Stomach (tissue), 4 donors: ENCODE measurements at regions not wholly inside any gene's neighbourhood (a gene's known extent, or its start where the extent isn't known, plus 50 kb on each side); places are given as distances from the start of the nearest gene placed in this dataset.

ENCODE experiments used
- CTCF ChIP-seq, 7 experiments: fragments of 450-650 bp in 4 of 7; fragments of 200-600 bp in 3 of 7; sonication (generic) in 3 of 7; IDR thresholded peaks; one replicate each; pipeline ENCODE4 v1.5.1; 2016 to 2019; ENCODE audit warnings: antibody characterized with exemption in 7 of 7, control low read depth in 2 of 7, mild to moderate bottlenecking in 1 of 7
- EP300 ChIP-seq: sonication (generic); formaldehyde crosslinking; IDR thresholded peaks from one replicate; pipeline ENCODE4 v1.6.1; 2017; ENCODE audit warnings: antibody characterized with exemption
- POLR2A ChIP-seq, 4 donors: fragments of 450-650 bp; IDR thresholded peaks; one replicate each; pipeline ENCODE4 v1.6.1; 2016; ENCODE audit warnings: antibody characterized with exemption in 4 of 4, control low read depth in 2 of 4, mild to moderate bottlenecking in 1 of 4, moderate library complexity in 1 of 4
- POLR2AphosphoS5 ChIP-seq, 3 donors: sonication (generic); formaldehyde crosslinking; IDR thresholded peaks; one replicate each; pipeline ENCODE4 v1.6.1; 2016; ENCODE audit warnings: antibody characterized with exemption in 3 of 3

- no peak for TF ChIP-seq CTCF (IDR thresholded peaks at IDR 0.05)
- TF ChIP-seq POLR2AphosphoS5 (IDR thresholded peaks at IDR 0.05) = no peak
- TF ChIP-seq POLR2A (IDR thresholded peaks at IDR 0.05) = no peak
- no peak for TF ChIP-seq EP300
These were observed 74.2 kb upstream of the LCLAT1 start for GRCh38 chr2:30372826-30373225.
